Brain microvascular endothelial cell (primary cell): ENCODE measurements at regions not wholly inside any gene's neighbourhood (a gene's known extent, or its start where the extent isn't known, plus 50 kb on each side); places are given as distances from the start of the nearest gene placed in this dataset.

ENCODE experiments used
- DNase-seq: peaks from one replicate; pipeline ENCODE4 v3.0.0-alpha.2; 2020
- H3K27ac ChIP-seq: fragments of 250-450 bp; sonication (Bioruptor Pico); 2 replicates; pipeline ENCODE4 v1.5.1; 2020; ENCODE audit warnings: mild to moderate bottlenecking, moderate library complexity
- H3K27me3 ChIP-seq: fragments of 250-450 bp; sonication (Bioruptor Pico); replicated peaks from 2 replicates; pipeline ENCODE4 v1.5.1; 2020; ENCODE audit warnings: mild to moderate bottlenecking
- H3K36me3 ChIP-seq: fragments of 250-450 bp; sonication (Bioruptor Pico); replicated peaks from 2 replicates; pipeline ENCODE4 v1.5.1; 2020; ENCODE audit warnings: mild to moderate bottlenecking
- H3K4me3 ChIP-seq: 2 replicates; pipeline ENCODE4 v1.5.1; 2011; ENCODE audit warnings: low read depth, mild to moderate bottlenecking, control low read depth, low read length, moderate library complexity
- CTCF ChIP-seq: IDR thresholded peaks from 2 replicates; pipeline ENCODE4 v1.5.1; 2011; ENCODE audit warnings: low read depth, mild to moderate bottlenecking, moderate library complexity, low read length, control low read depth, inconsistent platforms; ENCODE audit errors: missing control alignments
- in situ Hi-C: cut with HindIII; loops from 2 replicates; pipeline ENCODE4 v1.10.0; 2017; ENCODE audit warnings: low sequenced_read_pairs, low pct_ligation_motif_present

- in situ Hi-C loops = no loop called here
- TF ChIP-seq CTCF = no peak
- no peak overlapping the region for H3K27ac ChIP-seq
These were observed 559.7 kb downstream of the BRD1 start for GRCh38 chr22:49267996-49268395.

GRCh38 chr22:49266561-49267519, 560.8 kb downstream of the BRD1 start:
- Histone ChIP-seq H3K27ac (no peak overlapping the region), H3K4me3 (no peak overlapping the region), H3K36me3 (no peaks in the 10 kb centered on the region), H3K27me3 (no peaks in the 10 kb centered on the region)
- no peak for TF ChIP-seq CTCF
- DNase-seq = no peak
- in situ Hi-C loops = no loop called here

More at GRCh38 chr22:49267996-49268395, 559.7 kb downstream of the BRD1 start:
- Histone ChIP-seq H3K4me3 (no peak overlapping the region), H3K27me3 (no peaks in the 10 kb centered on the region), H3K36me3 (no peaks in the 10 kb centered on the region)
- DNase-seq = no peak

GRCh38 chr22:49264696-49265095, 563.0 kb downstream of the BRD1 start:
- TF ChIP-seq CTCF = no peak

GRCh38 chr22:49263101-49263500, 564.6 kb downstream of the BRD1 start:
- in situ Hi-C loops = no loop called here
- DNase-seq = no peak
- no peak overlapping the region for H3K27ac ChIP-seq
- no peaks in the 10 kb centered on the region for H3K36me3 ChIP-seq
- no peaks in the 10 kb centered on the region for H3K27me3 ChIP-seq
- H3K4me3 ChIP-seq = no peak overlapping the region
- TF ChIP-seq CTCF = no peak

More at GRCh38 chr22:49264696-49265095, 563.0 kb downstream of the BRD1 start:
- Histone ChIP-seq H3K27ac (no peak overlapping the region), H3K27me3 (no peaks in the 10 kb centered on the region), H3K36me3 (no peaks in the 10 kb centered on the region), H3K4me3 (no peak overlapping the region)
- in situ Hi-C loops = no loop called here
- no peak for DNase-seq

GRCh38 chr22:49262167-49262566, 565.5 kb downstream of the BRD1 start:
- DNase-seq = no peak
- H3K27me3 ChIP-seq = no peaks in the 10 kb centered on the region
- H3K4me3 ChIP-seq = no peak overlapping the region
- in situ Hi-C loops = no loop called here
- no peak overlapping the region for H3K27ac ChIP-seq
- no peaks in the 10 kb centered on the region for H3K36me3 ChIP-seq
- no peak for TF ChIP-seq CTCF

GRCh38 chr22:49261616-49262015, 566.1 kb downstream of the BRD1 start:
- no peak overlapping the region for H3K4me3 ChIP-seq
- no peak for TF ChIP-seq CTCF
- in situ Hi-C loops = no loop called here

More at GRCh38 chr22:49261616-49262015, 566.1 kb downstream of the BRD1 start:
- DNase-seq = no peak
- Histone ChIP-seq H3K27ac (no peak overlapping the region), H3K36me3 (no peaks in the 10 kb centered on the region), H3K27me3 (no peaks in the 10 kb centered on the region)
